Breast epithelium (tissue), 3 donors: ENCODE measurements at regions not wholly inside any gene's neighbourhood (a gene's known extent, or its start where the extent isn't known, plus 50 kb on each side); places are given as distances from the start of the nearest gene placed in this dataset.

ENCODE experiments used
- CTCF ChIP-seq, 3 donors: fragments of 450-650 bp; IDR thresholded peaks; one replicate each; pipeline ENCODE4 v1.5.1; 2016 to 2017; ENCODE audit warnings: antibody characterized with exemption in 3 of 3, mild to moderate bottlenecking in 3 of 3, moderate library complexity in 3 of 3
- POLR2A ChIP-seq: fragments of 450-650 bp; IDR thresholded peaks from one replicate; pipeline ENCODE4 v1.6.1; 2016; ENCODE audit warnings: antibody characterized with exemption, mild to moderate bottlenecking, moderate library complexity
- POLR2AphosphoS5 ChIP-seq, 3 donors: sonication (generic); formaldehyde crosslinking; IDR thresholded peaks; one replicate each; pipeline ENCODE4 v1.6.1; 2017; ENCODE audit warnings: antibody characterized with exemption in 3 of 3

DNA sequence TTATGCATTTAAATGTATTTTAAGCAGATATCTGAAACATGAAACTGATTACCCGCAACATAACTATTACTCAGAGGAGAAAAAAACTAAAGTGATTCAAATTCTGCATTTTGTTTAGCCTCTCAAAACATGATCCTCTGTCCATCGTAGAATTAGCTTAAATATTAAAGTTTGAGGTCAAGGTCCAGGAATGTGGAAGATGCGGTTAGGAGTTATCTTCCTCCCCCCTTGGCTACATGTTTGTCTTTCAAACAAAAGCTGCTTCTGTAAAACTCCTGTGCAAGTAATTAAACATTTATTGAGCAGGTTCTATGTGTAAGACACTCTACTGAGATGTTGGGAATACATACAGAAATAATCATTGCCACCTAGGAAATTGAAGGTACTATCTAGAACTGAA lies 175.0 kb upstream of the ISL1 start:
- TF ChIP-seq CTCF (IDR thresholded peaks at IDR 0.05): no peak
- TF ChIP-seq POLR2A: no peak
- TF ChIP-seq POLR2AphosphoS5 (IDR thresholded peaks at IDR 0.05): no peak
